Spleen (tissue), 7 donors: ENCODE measurements at regions not wholly inside any gene's neighbourhood (a gene's known extent, or its start where the extent isn't known, plus 50 kb on each side); places are given as distances from the start of the nearest gene placed in this dataset.

Experiments
- CTCF ChIP-seq, 11 experiments: fragments of 200-600 bp in 7 of 11; fragments of 450-650 bp in 4 of 11; sonication (generic) in 4 of 11; IDR thresholded peaks in 8 of 11; conservative IDR thresholded peaks in 3 of 11; 1 replicate in 7 of 11; 2 replicates in 4 of 11; pipeline versions ENCODE4 v1.4.0 to v1.8.0; 2016 to 2021; ENCODE audit warnings: antibody characterized with exemption in 11 of 11, inconsistent platforms in 4 of 11, mild to moderate bottlenecking in 1 of 11
- POLR2A ChIP-seq, 3 donors: fragments of 450-650 bp; IDR thresholded peaks; one replicate each; pipeline ENCODE4 v1.5.1; 2017; ENCODE audit warnings: antibody characterized with exemption in 3 of 3, mild to moderate bottlenecking in 1 of 3
- POLR2AphosphoS5 ChIP-seq, 3 donors: sonication (generic); formaldehyde crosslinking; IDR thresholded peaks; one replicate each; pipeline ENCODE4 v1.5.1; 2017; ENCODE audit warnings: antibody characterized with exemption in 3 of 3
- donor health status: DM: no; HTN: no; CAD: no; lungs with moderate emphysema.
- donor health status: DM: no; HTN: no; CAD: no.
- donor health status: DM: no; HTN: no; CAD: no.

GRCh38 chr5:18050345-18050744, 416.1 kb downstream of the TAF11L14 start:
- no peak for TF ChIP-seq POLR2A (IDR thresholded peaks at IDR 0.05)
- TF ChIP-seq CTCF (IDR thresholded peaks at IDR 0.05 in 8 of 11, conservative IDR thresholded peaks at IDR 0.05 in 3 of 11), result no peak
- no peak for TF ChIP-seq POLR2AphosphoS5 (IDR thresholded peaks at IDR 0.05)
